DND-41 (cell line): ENCODE measurements at regions not wholly inside any gene's neighbourhood (a gene's known extent, or its start where the extent isn't known, plus 50 kb on each side); places are given as distances from the start of the nearest gene placed in this dataset.

Source experiments
- ATAC-seq: fragments of 200-7000 bp; cut with Tn5 transposase; 3 replicates; pipeline ENCODE4 v1.9.1; 2021; ENCODE audit warnings: low read depth; ENCODE audit not compliant: insufficient read depth
- DNase-seq: peaks from one replicate; pipeline ENCODE4 v3.0.0-alpha.2; 2020
- H2AFZ ChIP-seq: 2 replicates; pipeline ENCODE4 v1.6.0; 2012; ENCODE audit warnings: low read depth, low read length
- H3K27ac ChIP-seq: 2 replicates; pipeline ENCODE4 v1.5.1; 2012; ENCODE audit warnings: low read length, inconsistent platforms
- H3K27me3 ChIP-seq: fragments of 200-600 bp; sonication (generic); 2 replicates; pipeline ENCODE4 v1.6.0; 2012; ENCODE audit warnings: low read length, mild to moderate bottlenecking, inconsistent platforms; ENCODE audit not compliant: insufficient read depth, poor library complexity
- H3K36me3 ChIP-seq: 2 replicates; pipeline ENCODE4 v1.5.1; 2012; ENCODE audit warnings: low read length, inconsistent platforms; ENCODE audit not compliant: insufficient read depth
- H3K4me1 ChIP-seq: 2 replicates; pipeline ENCODE4 v1.5.1; 2012; ENCODE audit warnings: mild to moderate bottlenecking, low read length; ENCODE audit not compliant: insufficient read depth
- H3K4me2 ChIP-seq: 2 replicates; pipeline ENCODE4 v1.6.0; 2012; ENCODE audit warnings: mild to moderate bottlenecking, moderate library complexity, low read length, inconsistent platforms; ENCODE audit not compliant: insufficient read depth
- H3K4me3 ChIP-seq, 2 experiments: fragments of 200-600 bp in 1 of 2; shearing (Covaris generic) in 1 of 2; 2 replicates each; pipeline ENCODE4 v1.5.1; 2012 to 2016; ENCODE audit warnings: inconsistent platforms in 2 of 2, low read length in 2 of 2, mild to moderate bottlenecking in 2 of 2, low read depth in 1 of 2, moderate library complexity in 1 of 2
- H3K79me2 ChIP-seq: 2 replicates; pipeline ENCODE4 v1.6.0; 2012; ENCODE audit warnings: low read length, inconsistent platforms; ENCODE audit not compliant: insufficient read depth
- H3K9ac ChIP-seq: 2 replicates; pipeline ENCODE4 v1.6.0; 2012; ENCODE audit warnings: low read depth, mild to moderate bottlenecking, inconsistent platforms, low read length, moderate library complexity
- H3K9me3 ChIP-seq: 2 replicates; pipeline ENCODE4 v1.5.1; 2012; ENCODE audit warnings: low read length, moderate library complexity, mild to moderate bottlenecking, inconsistent platforms; ENCODE audit not compliant: insufficient read depth, severe bottlenecking
- H4K20me1 ChIP-seq: 2 replicates; pipeline ENCODE4 v1.6.0; 2012; ENCODE audit warnings: low read length; ENCODE audit not compliant: insufficient read depth
- CTCF ChIP-seq: IDR thresholded peaks from 2 replicates; pipeline ENCODE4 v1.5.1; 2012; ENCODE audit warnings: borderline replicate concordance, low read length, moderate library complexity, mild to moderate bottlenecking; ENCODE audit not compliant: poor library complexity, severe bottlenecking; ENCODE audit errors: extremely low read depth
- EZH2 ChIP-seq: IDR thresholded peaks from 3 replicates; pipeline ENCODE4 v1.6.1; 2012; ENCODE audit warnings: borderline replicate concordance, low read depth, mild to moderate bottlenecking, moderate library complexity, low read length, inconsistent platforms; ENCODE audit not compliant: severe bottlenecking

- no peaks in the 10 kb centered on the region for H3K79me2 ChIP-seq
- no peak for TF ChIP-seq EZH2
- TF ChIP-seq CTCF = no peak
- DNase-seq = no peak
- no peak overlapping the region for H2AFZ ChIP-seq
- ATAC-seq = no peak
- no peak overlapping the region for H3K4me2 ChIP-seq
- no peaks in the 10 kb centered on the region for H3K9me3 ChIP-seq
- no peak overlapping the region for H3K4me3 ChIP-seq
- H3K27me3 ChIP-seq = no peaks in the 10 kb centered on the region
- no peak overlapping the region for H3K27ac ChIP-seq
- H3K4me1 ChIP-seq = no peaks in the 10 kb centered on the region
- H4K20me1 ChIP-seq = no peaks in the 10 kb centered on the region
- H3K9ac ChIP-seq = no peak overlapping the region
- no peaks in the 10 kb centered on the region for H3K36me3 ChIP-seq
These were observed 143.6 kb downstream of the TFAP2B start for GRCh38 chr6:50962213-50962759.

GRCh38 chr6:50963952-50964351, 145.3 kb downstream of the TFAP2B start:
- Histone ChIP-seq H3K9ac (no peak overlapping the region), H3K36me3 (no peaks in the 10 kb centered on the region), H3K79me2 (no peaks in the 10 kb centered on the region), H3K4me3 (no peak overlapping the region), H2AFZ (no peak overlapping the region), H3K9me3 (no peaks in the 10 kb centered on the region), H4K20me1 (no peaks in the 10 kb centered on the region), H3K4me2 (no peak overlapping the region), H3K27me3 (no peaks in the 10 kb centered on the region), H3K27ac (no peak overlapping the region), H3K4me1 (no peaks in the 10 kb centered on the region)
- ATAC-seq (no peak), DNase-seq (no peak)
- TF ChIP-seq EZH2 (no peak), CTCF (no peak)

GRCh38 chr6:50965495-50965894, 146.8 kb downstream of the TFAP2B start:
- Histone ChIP-seq H2AFZ (no peak overlapping the region), H3K4me2 (no peak overlapping the region), H3K9ac (no peak overlapping the region), H4K20me1 (no peaks in the 10 kb centered on the region), H3K79me2 (no peaks in the 10 kb centered on the region), H3K9me3 (no peaks in the 10 kb centered on the region), H3K4me3 (no peak overlapping the region), H3K27me3 (no peaks in the 10 kb centered on the region), H3K36me3 (no peaks in the 10 kb centered on the region), H3K27ac (no peak overlapping the region), H3K4me1 (no peaks in the 10 kb centered on the region)
- TF ChIP-seq CTCF (no peak), EZH2 (no peak)
- DNase-seq = no peak
- ATAC-seq = no peak

GRCh38 chr6:50966532-50966931, 147.9 kb downstream of the TFAP2B start:
- ATAC-seq = no peak

More at GRCh38 chr6:50966532-50966931, 147.9 kb downstream of the TFAP2B start:
- Histone ChIP-seq H3K79me2 (no peaks in the 10 kb centered on the region), H3K4me2 (no peak overlapping the region), H3K27ac (no peak overlapping the region), H3K36me3 (no peaks in the 10 kb centered on the region), H2AFZ (no peak overlapping the region), H3K9ac (no peak overlapping the region), H3K27me3 (no peaks in the 10 kb centered on the region), H3K9me3 (no peaks in the 10 kb centered on the region), H3K4me3 (no peak overlapping the region), H4K20me1 (no peaks in the 10 kb centered on the region), H3K4me1 (no peaks in the 10 kb centered on the region)
- TF ChIP-seq EZH2 = no peak
- TF ChIP-seq CTCF = no peak
- DNase-seq = no peak
